Tibial artery (tissue), 4 donors: ENCODE measurements at regions not wholly inside any gene's neighbourhood (a gene's known extent, or its start where the extent isn't known, plus 50 kb on each side); places are given as distances from the start of the nearest gene placed in this dataset.
"Not testable (repeated sequence)": the region's sequence is repeated elsewhere in the genome, so short reads cannot be mapped to it uniquely, and the experiment has no call there.

Source experiments
- DNase-seq, 2 donors: peaks; one replicate each; pipeline ENCODE4 v3.0.0-alpha.2; 2019
- H3K27ac ChIP-seq, 2 donors: fragments of 200-600 bp; sonication (generic) in 1 of 2; 1 replicate in 1 of 2; 2 replicates in 1 of 2; pipeline ENCODE4 v1.5.1; 2018 to 2019; ENCODE audit warnings: mild to moderate bottlenecking in 1 of 2
- H3K27me3 ChIP-seq, 2 donors: fragments of 200-600 bp; sonication (generic) in 1 of 2; one replicate each; pipeline versions ENCODE4 v1.5.1 to v1.6.0; 2016 to 2019
- H3K36me3 ChIP-seq, 3 donors: fragments of 200-600 bp; sonication (generic) in 2 of 3; one replicate each; pipeline ENCODE4 v1.5.1; 2016 to 2019; ENCODE audit warnings: mild to moderate bottlenecking in 2 of 3
- H3K4me1 ChIP-seq, 4 donors: fragments of 200-600 bp; sonication (generic) in 2 of 4; 1 replicate in 3 of 4; 2 replicates in 1 of 4; pipeline ENCODE4 v1.5.1; 2016 to 2019
- H3K4me3 ChIP-seq, 2 donors: fragments of 200-600 bp; sonication (generic) in 1 of 2; 1 replicate in 1 of 2; 2 replicates in 1 of 2; pipeline ENCODE4 v1.5.1; 2018 to 2019; ENCODE audit warnings: mild to moderate bottlenecking in 2 of 2
- H3K9me3 ChIP-seq, 3 donors: fragments of 200-600 bp; sonication (generic) in 1 of 3; one replicate each; pipeline ENCODE4 v1.5.1; 2016 to 2019
- CTCF ChIP-seq, 2 experiments: fragments of 200-600 bp in 1 of 2; fragments of 450-650 bp in 1 of 2; IDR thresholded peaks; one replicate each; pipeline ENCODE4 v1.5.1; 2017 to 2019; ENCODE audit warnings: antibody characterized with exemption in 2 of 2, mild to moderate bottlenecking in 1 of 2, moderate library complexity in 1 of 2
- intact Hi-C: fragments of 100-400 bp; cut with DNase I; formaldehyde crosslinking; loops from one replicate; pipeline ENCODE4 v1.15.0; 2023; ENCODE audit warnings: low total_unique reads

GRCh38 chr11:38524945-38525344 lies 1926.9 kb upstream of the RAG2 start:
- DNase-seq: no peak
- Histone ChIP-seq H3K4me3 (no peak overlapping the region), H3K9me3 (peaks cover 0 to 11% (median 0%) of the 10 kb centered on the region in 3 donors), H3K4me1 (no peaks in the 10 kb centered on the region), H3K27ac (no peak overlapping the region), H3K36me3 (no peaks in the 10 kb centered on the region), H3K27me3 (no peaks in the 10 kb centered on the region)
- TF ChIP-seq CTCF (IDR thresholded peaks at IDR 0.05): no peak
- intact Hi-C loops: no loop called here

GRCh38 chr11:38517991-38518390 lies 1920.0 kb upstream of the RAG2 start:
- no peak for DNase-seq
- Histone ChIP-seq H3K27me3 (no peaks in the 10 kb centered on the region), H3K9me3 (no peaks in the 10 kb centered on the region), H3K27ac (no peak overlapping the region), H3K36me3 (no peaks in the 10 kb centered on the region), H3K4me1 (no peaks in the 10 kb centered on the region), H3K4me3 (no peak overlapping the region)
- intact Hi-C loops: no loop called here
- no peak for TF ChIP-seq CTCF (IDR thresholded peaks at IDR 0.05)

DNA sequence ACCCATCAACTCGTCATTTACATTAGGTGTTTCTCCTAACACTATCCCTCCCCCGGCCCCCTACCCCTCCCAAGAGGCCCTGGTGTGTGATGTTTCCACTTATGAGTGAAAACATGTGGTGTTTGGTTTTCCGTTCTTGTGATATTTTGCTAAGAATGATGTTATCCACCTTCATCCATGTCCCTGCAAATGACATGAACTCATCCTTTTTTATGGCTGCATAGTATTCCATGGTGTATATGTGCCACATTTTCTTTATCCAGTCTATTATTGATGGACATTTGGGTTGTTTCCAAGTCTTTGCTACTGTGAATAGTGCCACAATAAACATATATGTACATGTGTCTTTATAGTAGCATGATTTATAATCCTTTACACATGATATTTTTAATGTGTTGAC lies 1914.8 kb upstream of the RAG2 start:
- H3K9me3 ChIP-seq, intact Hi-C loops, H3K4me3 ChIP-seq, H3K36me3 ChIP-seq, H3K27ac ChIP-seq, H3K4me1 ChIP-seq, DNase-seq, H3K27me3 ChIP-seq: not testable (repeated sequence)

DNA sequence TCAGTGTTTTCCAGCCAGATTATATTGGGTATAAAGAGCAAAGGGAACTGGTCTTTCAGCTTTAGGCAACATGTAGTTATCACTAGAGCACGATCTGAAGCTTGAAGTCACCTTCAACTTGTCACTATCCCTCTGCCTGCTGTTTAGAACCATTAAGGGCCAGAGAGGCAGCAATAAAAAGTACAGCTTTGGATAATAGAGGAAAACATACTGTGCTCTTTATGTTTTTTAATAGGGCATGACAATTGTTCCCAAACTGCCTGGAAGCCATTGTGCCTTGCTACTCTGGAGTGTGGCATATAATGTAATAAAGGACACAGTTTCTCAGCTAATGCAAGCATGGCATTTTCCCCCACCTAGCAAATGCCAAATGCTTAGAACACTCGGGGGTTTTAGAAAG lies 1912.0 kb upstream of the RAG2 start:
- Histone ChIP-seq H3K9me3 (no peaks in the 10 kb centered on the region), H3K27me3 (no peaks in the 10 kb centered on the region), H3K36me3 (no peaks in the 10 kb centered on the region), H3K27ac (no peak overlapping the region), H3K4me3 (no peak overlapping the region), H3K4me1 (no peaks in the 10 kb centered on the region)
- no peak for TF ChIP-seq CTCF (IDR thresholded peaks at IDR 0.05)
- DNase-seq: no peak
- intact Hi-C loops: no loop called here

DNA sequence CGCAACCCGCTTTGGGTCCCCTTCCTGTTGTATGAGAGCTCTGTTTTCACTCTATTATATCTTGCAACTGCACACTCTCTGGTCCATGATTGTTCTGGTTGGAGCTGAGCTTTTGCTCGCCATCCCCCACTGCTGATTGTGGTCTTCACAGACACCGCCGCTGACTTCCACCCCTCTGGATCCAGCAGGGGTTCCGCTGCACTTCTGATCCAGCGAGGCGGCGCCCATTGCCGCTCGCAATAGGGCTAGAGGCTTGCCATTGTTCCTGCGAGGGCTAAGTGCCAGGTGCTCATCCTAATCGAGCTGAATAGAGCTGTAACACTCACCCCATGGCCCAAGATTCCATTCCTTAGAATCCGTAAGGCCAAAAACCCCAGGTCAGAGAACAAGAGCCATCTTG lies 1905.8 kb upstream of the RAG2 start:
- no peak overlapping the region for H3K27ac ChIP-seq
- H3K9me3 ChIP-seq: no peaks in the 10 kb centered on the region
- no peaks in the 10 kb centered on the region for H3K4me1 ChIP-seq
- TF ChIP-seq CTCF (IDR thresholded peaks at IDR 0.05): no peak
- H3K27me3 ChIP-seq: no peaks in the 10 kb centered on the region
- intact Hi-C loops: no loop called here
- no peak for DNase-seq
- H3K36me3 ChIP-seq: no peaks in the 10 kb centered on the region
- H3K4me3 ChIP-seq: no peak overlapping the region

GRCh38 chr11:38498721-38499120 lies 1900.7 kb upstream of the RAG2 start:
- H3K27me3 ChIP-seq: no peaks in the 10 kb centered on the region
- no peaks in the 10 kb centered on the region for H3K4me1 ChIP-seq
- no peaks in the 10 kb centered on the region for H3K9me3 ChIP-seq
- H3K27ac ChIP-seq: no peak overlapping the region
- no peaks in the 10 kb centered on the region for H3K36me3 ChIP-seq
- DNase-seq: no peak
- no peak for TF ChIP-seq CTCF (IDR thresholded peaks at IDR 0.05)
- intact Hi-C loops: no loop called here
- no peak overlapping the region for H3K4me3 ChIP-seq
